Erythroblast (primary cell): ENCODE measurements at regions not wholly inside any gene's neighbourhood (a gene's known extent, or its start where the extent isn't known, plus 50 kb on each side); places are given as distances from the start of the nearest gene placed in this dataset.

Source experiments
- GATA1 ChIP-seq: IDR thresholded peaks from 2 replicates; pipeline ENCODE4 v1.6.1; 2011; ENCODE audit warnings: low read depth, mild to moderate bottlenecking, control low read depth, low read length, moderate library complexity
- POLR2A ChIP-seq: IDR thresholded peaks from 2 replicates; pipeline ENCODE4 v1.6.1; 2011; ENCODE audit warnings: mild to moderate bottlenecking, low read length

GRCh38 chr10:108586424-108586823 lies 1336.9 kb downstream of the XPNPEP1 start:
- TF ChIP-seq POLR2A (no peak), GATA1 (no peak)
